B cell (primary cell): ENCODE measurements at regions not wholly inside any gene's neighbourhood (a gene's known extent, or its start where the extent isn't known, plus 50 kb on each side); places are given as distances from the start of the nearest gene placed in this dataset.

Source experiments
- ATAC-seq: fragments of 200-7000 bp; cut with Tn5 transposase; one replicate; pipeline ENCODE4 v1.10.0; 2021; ENCODE audit warnings: low read depth, mild to moderate bottlenecking, moderate number of reproducible peaks, moderate library complexity
- CTCF ChIA-PET: fragments of 350-600 bp; sonication (Branson Sonifier 250); formaldehyde crosslinking; loops from one replicate; lab custom pipeline; 2021; ENCODE audit warnings: antibody characterized with exemption, inconsistent platforms; lab: Charles Lee
- POLR2A ChIA-PET: fragments of 350-600 bp; sonication (Branson Sonifier 250); formaldehyde crosslinking; loops from one replicate; lab custom pipeline; 2021; ENCODE audit warnings: antibody characterized with exemption; lab: Charles Lee
- DNase-seq: peaks from one replicate; pipeline ENCODE4 v3.0.0; 2013
- H2AFZ ChIP-seq: 2 replicates; pipeline ENCODE4 v1.6.1; 2012; ENCODE audit warnings: mild to moderate bottlenecking, low read depth, low read length; ENCODE audit not compliant: insufficient read depth, poor library complexity, severe bottlenecking
- H3K27ac ChIP-seq, 2 donors: 1 replicate in 1 of 2; 2 replicates in 1 of 2; pipeline ENCODE4 v1.5.1; 2012 to 2013; ENCODE audit warnings: low read length in 2 of 2, mild to moderate bottlenecking in 2 of 2, moderate library complexity in 1 of 2
- H3K27me3 ChIP-seq, 4 experiments: fragments of 200-600 bp in 1 of 4; sonication (generic) in 1 of 4; replicated peaks in 1 of 4; 1 replicate in 2 of 4; 2 replicates in 2 of 4; pipeline versions ENCODE4 v1.6.1 to v1.7.0; 2013 to 2016; ENCODE audit warnings: low read length in 3 of 4, mild to moderate bottlenecking in 2 of 4, mixed read lengths in 1 of 4, moderate library complexity in 1 of 4; ENCODE audit not compliant: insufficient read depth in 4 of 4, control insufficient read depth in 3 of 4; ENCODE audit errors: control extremely low read depth in 1 of 4
- H3K36me3 ChIP-seq, 2 experiments: replicated peaks in 1 of 2; 1 replicate in 1 of 2; 2 replicates in 1 of 2; pipeline versions ENCODE4 v1.6.1 to v1.7.1; 2013; ENCODE audit warnings: low read length in 1 of 2; ENCODE audit not compliant: insufficient read depth in 2 of 2, control insufficient read depth in 1 of 2; ENCODE audit errors: control extremely low read depth in 1 of 2, extremely low read depth in 1 of 2
- H3K4me1 ChIP-seq, 2 donors: fragments of 200-600 bp in 1 of 2; sonication (generic) in 1 of 2; 1 replicate in 1 of 2; 2 replicates in 1 of 2; pipeline versions ENCODE4 v1.5.1 to v1.6.1; 2013 to 2017; ENCODE audit warnings: low read length in 2 of 2; ENCODE audit not compliant: control insufficient read depth in 2 of 2, insufficient read depth in 2 of 2
- H3K4me2 ChIP-seq: replicated peaks from 2 replicates; pipeline ENCODE3; 2012; ENCODE audit warnings: mild to moderate bottlenecking, low read depth, low read length; ENCODE audit not compliant: poor library complexity, severe bottlenecking
- H3K4me3 ChIP-seq, 5 experiments: fragments of 200-600 bp in 1 of 5; sonication (generic) in 1 of 5; 1 replicate in 3 of 5; 2 replicates in 2 of 5; pipeline versions ENCODE4 v1.5.1 to v1.7.0; 2011 to 2016; ENCODE audit warnings: low read length in 4 of 5, mild to moderate bottlenecking in 4 of 5, low read depth in 2 of 5, control low read depth in 1 of 5, moderate library complexity in 1 of 5; ENCODE audit not compliant: insufficient read depth in 1 of 5; ENCODE audit errors: control extremely low read depth in 1 of 5, extremely low read depth in 1 of 5
- H3K79me2 ChIP-seq: fragments of 200-600 bp; sonication (generic); one replicate; pipeline ENCODE4 v1.6.0; 2016; ENCODE audit warnings: low read length; ENCODE audit not compliant: control insufficient read depth, insufficient read depth
- H3K9ac ChIP-seq: fragments of 200-600 bp; sonication (generic); 2 replicates; pipeline ENCODE4 v1.6.1; 2017; ENCODE audit warnings: mild to moderate bottlenecking, low read length, moderate library complexity
- H3K9me3 ChIP-seq, 3 donors: one replicate each; pipeline versions ENCODE4 v1.6.1 to v1.7.1; 2013; ENCODE audit warnings: low read length in 2 of 3; ENCODE audit not compliant: control insufficient read depth in 2 of 3, insufficient read depth in 1 of 3; ENCODE audit errors: control extremely low read depth in 1 of 3
- H4K20me1 ChIP-seq: 2 replicates; pipeline ENCODE4 v1.6.0; 2012; ENCODE audit warnings: mild to moderate bottlenecking, low read length; ENCODE audit not compliant: insufficient read depth, control insufficient read depth, poor library complexity, severe bottlenecking
- H3K27ac Mint-ChIP-seq: one replicate; pipeline ENCODE4 v1.8.0; 2021; ENCODE audit warnings: mixed read lengths
- H3K27me3 Mint-ChIP-seq: one replicate; pipeline ENCODE4 v1.8.0; 2021; ENCODE audit warnings: mixed read lengths
- H3K4me1 Mint-ChIP-seq: one replicate; pipeline ENCODE4 v1.8.0; 2021; ENCODE audit warnings: mixed read lengths
- H3K4me3 Mint-ChIP-seq: one replicate; pipeline ENCODE4 v1.8.0; 2021; ENCODE audit warnings: mixed read lengths
- H3K9me3 Mint-ChIP-seq: one replicate; pipeline ENCODE4 v1.8.0; 2022; ENCODE audit warnings: mixed read lengths; ENCODE audit not compliant: insufficient read depth
- EZH2 ChIP-seq: IDR thresholded peaks from 2 replicates; pipeline ENCODE4 v1.6.1; 2012; ENCODE audit warnings: borderline replicate concordance, low read depth, mild to moderate bottlenecking, moderate library complexity, low read length; ENCODE audit not compliant: insufficient read depth, poor library complexity, severe bottlenecking
- WGBS: methylation state at CpG from one replicate; pipeline ENCODE4 v1.1.5; 2013; ENCODE audit warnings: missing lambda C conversion rate; ENCODE audit not compliant: insufficient coverage; 5-methylcytosine and 5-hydroxymethylcytosine counted together
- intact Hi-C: fragments of 100-400 bp; cut with micrococcal nuclease; formaldehyde crosslinking; loops from one replicate; pipeline ENCODE4 v1.10.0; 2022
- TF ChIP-seq, protein P1 (sequence below): fragments of 200-600 bp; IDR thresholded peaks from one replicate; pipeline ENCODE4 v1.8.0; 2022; ENCODE audit warnings: antibody characterized with exemption, mild to moderate bottlenecking

DNA sequence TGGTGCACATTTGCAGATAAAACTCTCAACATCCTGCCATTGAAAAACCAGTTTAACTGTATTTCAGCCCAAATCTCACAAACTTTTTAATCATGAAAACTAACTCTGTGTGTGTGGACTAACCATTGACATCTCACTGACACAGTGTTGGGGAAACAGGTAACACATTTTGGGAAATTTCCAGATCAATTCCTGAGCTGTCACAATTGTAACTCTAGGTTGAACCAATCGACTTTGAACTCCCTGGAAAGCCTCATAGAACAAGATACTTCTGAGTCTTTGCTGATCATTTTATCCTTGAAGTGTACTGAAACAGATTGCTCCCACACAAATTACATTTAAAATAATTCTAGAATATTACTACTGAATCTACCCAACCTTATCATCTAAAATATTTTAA is 667.9 kb upstream of the NR2F2 start:
- Mint-ChIP-seq H3K4me3 (no peak overlapping the region), H3K27ac (no peak overlapping the region), H3K9me3 (peaks cover 1% of the 10 kb centered on the region), H3K27me3 (no peaks in the 10 kb centered on the region), H3K4me1 (no peaks in the 10 kb centered on the region)
- TF ChIP-seq, protein P1, sequence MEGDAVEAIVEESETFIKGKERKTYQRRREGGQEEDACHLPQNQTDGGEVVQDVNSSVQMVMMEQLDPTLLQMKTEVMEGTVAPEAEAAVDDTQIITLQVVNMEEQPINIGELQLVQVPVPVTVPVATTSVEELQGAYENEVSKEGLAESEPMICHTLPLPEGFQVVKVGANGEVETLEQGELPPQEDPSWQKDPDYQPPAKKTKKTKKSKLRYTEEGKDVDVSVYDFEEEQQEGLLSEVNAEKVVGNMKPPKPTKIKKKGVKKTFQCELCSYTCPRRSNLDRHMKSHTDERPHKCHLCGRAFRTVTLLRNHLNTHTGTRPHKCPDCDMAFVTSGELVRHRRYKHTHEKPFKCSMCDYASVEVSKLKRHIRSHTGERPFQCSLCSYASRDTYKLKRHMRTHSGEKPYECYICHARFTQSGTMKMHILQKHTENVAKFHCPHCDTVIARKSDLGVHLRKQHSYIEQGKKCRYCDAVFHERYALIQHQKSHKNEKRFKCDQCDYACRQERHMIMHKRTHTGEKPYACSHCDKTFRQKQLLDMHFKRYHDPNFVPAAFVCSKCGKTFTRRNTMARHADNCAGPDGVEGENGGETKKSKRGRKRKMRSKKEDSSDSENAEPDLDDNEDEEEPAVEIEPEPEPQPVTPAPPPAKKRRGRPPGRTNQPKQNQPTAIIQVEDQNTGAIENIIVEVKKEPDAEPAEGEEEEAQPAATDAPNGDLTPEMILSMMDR: no peak
- no peak for TF ChIP-seq EZH2
- ChIA-PET CTCF (no interaction called here), POLR2A (no interaction called here)
- H3K27ac ChIP-seq: no peak overlapping the region
- H2AFZ ChIP-seq: no peak overlapping the region
- no peaks in the 10 kb centered on the region for H3K4me1 ChIP-seq
- no peak for ATAC-seq
- H3K9me3 ChIP-seq: no peaks in the 10 kb centered on the region
- no peak for DNase-seq
- H3K4me3 ChIP-seq: no peak overlapping the region
- H3K27me3 ChIP-seq: no peaks in the 10 kb centered on the region
- 60% methylated on average over 1 of the region's 1 CpG for WGBS
- no peaks in the 10 kb centered on the region for H3K36me3 ChIP-seq
- no peaks in the 10 kb centered on the region for H3K79me2 ChIP-seq
- H4K20me1 ChIP-seq: no peaks in the 10 kb centered on the region
- intact Hi-C loops: no loop called here
- H3K9ac ChIP-seq: no peak overlapping the region
- H3K4me2 ChIP-seq: no peak overlapping the region

DNA sequence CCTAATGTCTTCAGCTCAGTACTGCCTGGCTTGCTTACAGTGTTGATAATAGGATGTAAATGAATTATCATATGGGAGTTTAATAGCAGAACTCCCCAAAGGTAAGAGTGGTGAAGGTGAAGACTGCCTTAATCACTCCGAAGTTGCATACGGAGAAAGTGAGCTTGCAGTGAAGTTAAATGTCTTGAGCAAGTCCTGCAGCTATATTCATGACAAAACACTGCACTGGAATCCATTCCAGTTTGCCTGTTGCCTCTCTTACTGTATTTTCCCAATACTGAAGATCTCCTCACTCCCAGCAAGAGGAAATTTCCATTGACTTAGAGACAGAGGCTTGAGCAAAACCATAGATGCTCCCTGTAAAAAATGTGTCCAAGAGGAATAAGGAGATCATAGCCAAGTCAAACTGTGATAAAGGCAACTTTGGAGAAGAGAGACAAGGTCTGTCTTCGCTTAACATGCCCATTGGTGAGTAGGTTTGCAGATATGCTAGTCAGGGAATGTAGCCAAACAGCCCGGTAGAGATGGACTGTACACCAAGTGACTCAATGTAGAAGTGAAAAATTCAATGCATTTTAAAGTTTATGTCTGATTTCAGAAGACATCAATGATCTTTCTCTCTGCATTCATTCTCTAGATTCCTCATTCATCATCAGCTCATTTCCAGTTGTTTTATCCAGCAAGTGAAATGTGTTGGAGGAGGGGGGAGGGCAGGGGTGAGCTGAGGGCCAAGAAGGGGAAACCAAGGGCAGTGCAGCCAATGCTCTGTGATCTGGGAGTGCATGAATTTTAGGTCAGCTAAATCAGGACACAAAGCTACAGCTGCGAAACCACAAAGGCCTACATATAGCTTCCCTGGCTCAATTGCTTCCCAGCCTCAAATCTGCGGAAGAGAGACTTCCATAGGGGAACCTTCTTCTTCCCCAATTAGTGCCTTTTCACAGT is 667.1 kb upstream of the NR2F2 start:
- 92% methylated on average over 2 of the region's 6 CpGs for WGBS
- CTCF ChIA-PET: no interaction called here
- POLR2A ChIA-PET: no interaction called here
- H3K27me3 Mint-ChIP-seq: no peaks in the 10 kb centered on the region
- Histone ChIP-seq H3K4me2 (no peak overlapping the region), H3K27ac (no peak overlapping the region), H3K4me1 (no peaks in the 10 kb centered on the region), H3K36me3 (no peaks in the 10 kb centered on the region), H4K20me1 (no peaks in the 10 kb centered on the region), H3K27me3 (no peaks in the 10 kb centered on the region), H3K4me3 (no peak overlapping the region), H3K79me2 (no peaks in the 10 kb centered on the region), H3K9me3 (no peaks in the 10 kb centered on the region), H2AFZ (no peak overlapping the region), H3K9ac (no peak overlapping the region)
- no peak for DNase-seq
- no peak for TF ChIP-seq EZH2
- TF ChIP-seq, protein P1: no peak
- no peaks in the 10 kb centered on the region for H3K4me1 Mint-ChIP-seq
- no peaks in the 10 kb centered on the region for H3K9me3 Mint-ChIP-seq
- intact Hi-C loops: no loop called here
- no peak for ATAC-seq
- no peak overlapping the region for H3K27ac Mint-ChIP-seq
- H3K4me3 Mint-ChIP-seq: no peak overlapping the region
